Neural crest cell (in vitro differentiated cells): ENCODE measurements at regions not wholly inside any gene's neighbourhood (a gene's known extent, or its start where the extent isn't known, plus 50 kb on each side); places are given as distances from the start of the nearest gene placed in this dataset.

Experiments used
- DNase-seq: peaks from one replicate; pipeline ENCODE4 v3.0.0; 2021; ENCODE audit warnings: low read depth, mixed read lengths, low spot score
- H3K27ac Mint-ChIP-seq: one replicate; pipeline ENCODE4 v1.8.0; 2021; ENCODE audit warnings: mild to moderate bottlenecking, mixed read lengths; ENCODE audit not compliant: unreplicated experiment
- H3K27me3 Mint-ChIP-seq: 2 replicates; pipeline ENCODE4 v1.8.0; 2021; ENCODE audit warnings: low read depth, mild to moderate bottlenecking, mixed read lengths
- H3K36me3 Mint-ChIP-seq: 2 replicates; pipeline ENCODE4 v1.8.0; 2021; ENCODE audit warnings: low read depth, mild to moderate bottlenecking, mixed read lengths
- H3K4me1 Mint-ChIP-seq: 2 replicates; pipeline ENCODE4 v1.8.0; 2021; ENCODE audit warnings: mixed read lengths
- H3K4me3 Mint-ChIP-seq: one replicate; pipeline ENCODE4 v1.8.0; 2021; ENCODE audit warnings: mild to moderate bottlenecking, mixed read lengths
- H3K9me3 Mint-ChIP-seq: 2 replicates; pipeline ENCODE4 v1.8.0; 2021; ENCODE audit warnings: mixed read lengths
- CTCF ChIP-seq: fragments of 200-600 bp; sonication (generic); conservative IDR thresholded peaks from 2 replicates; pipeline ENCODE4 v1.5.0; 2021; ENCODE audit warnings: antibody characterized with exemption, mild to moderate bottlenecking

- H3K36me3 Mint-ChIP-seq, result no peaks in the 10 kb centered on the region
- H3K27me3 Mint-ChIP-seq, result peaks cover 2% of the 10 kb centered on the region
- no peak overlapping the region for H3K4me3 Mint-ChIP-seq
- H3K9me3 Mint-ChIP-seq, result peaks cover 3% of the 10 kb centered on the region
- no peak overlapping the region for H3K27ac Mint-ChIP-seq
- H3K4me1 Mint-ChIP-seq, result peaks cover 15% of the 10 kb centered on the region
- no peak for DNase-seq
- TF ChIP-seq CTCF, result no peak
Measured at GRCh38 chr3:13693441-13693840, 144.5 kb downstream of the FBLN2 start.

- no peak overlapping the region for H3K27ac Mint-ChIP-seq
- DNase-seq, result no peak
- peaks cover 2% of the 10 kb centered on the region for H3K27me3 Mint-ChIP-seq
- H3K4me3 Mint-ChIP-seq, result no peak overlapping the region
- peaks cover 30% of the 10 kb centered on the region for H3K4me1 Mint-ChIP-seq
- peaks cover 3% of the 10 kb centered on the region for H3K9me3 Mint-ChIP-seq
- no peaks in the 10 kb centered on the region for H3K36me3 Mint-ChIP-seq
- no peak for TF ChIP-seq CTCF
Measured at GRCh38 chr3:13690636-13691035, 141.7 kb downstream of the FBLN2 start.

- H3K27me3 Mint-ChIP-seq, result peaks cover 2% of the 10 kb centered on the region
- no peak overlapping the region for H3K4me3 Mint-ChIP-seq
- DNase-seq, result no peak
- no peaks in the 10 kb centered on the region for H3K36me3 Mint-ChIP-seq
- TF ChIP-seq CTCF, result no peak
- H3K4me1 Mint-ChIP-seq, result peaks cover 30% of the 10 kb centered on the region
- peaks cover 3% of the 10 kb centered on the region for H3K9me3 Mint-ChIP-seq
- H3K27ac Mint-ChIP-seq, result no peak overlapping the region
Measured at GRCh38 chr3:13689373-13690260, 140.7 kb downstream of the FBLN2 start.

GRCh38 chr3:13688824-13689223 lies 139.9 kb downstream of the FBLN2 start:
- Mint-ChIP-seq H3K9me3 (peaks cover 3% of the 10 kb centered on the region), H3K4me3 (no peak overlapping the region), H3K27ac (peak overlapping the region; percentile 38), H3K27me3 (peaks cover 2% of the 10 kb centered on the region), H3K4me1 (peaks cover 30% of the 10 kb centered on the region), H3K36me3 (no peaks in the 10 kb centered on the region)
- DNase-seq, result no peak
- TF ChIP-seq CTCF, result no peak

- Mint-ChIP-seq H3K9me3 (peaks cover 2% of the 10 kb centered on the region), H3K4me1 (peaks cover 30% of the 10 kb centered on the region), H3K36me3 (no peaks in the 10 kb centered on the region), H3K27ac (peak overlapping the region; percentile 94), H3K27me3 (peaks cover 2% of the 10 kb centered on the region), H3K4me3 (no peak overlapping the region)
- no peak for TF ChIP-seq CTCF
- no peak for DNase-seq
Measured at GRCh38 chr3:13688034-13688433, 139.1 kb downstream of the FBLN2 start.
